ENCODE measurements at regions not wholly inside any gene's neighbourhood (a gene's known extent, or its start where the extent isn't known, plus 50 kb on each side); places are given as distances from the start of the nearest gene placed in this dataset.

DNA sequence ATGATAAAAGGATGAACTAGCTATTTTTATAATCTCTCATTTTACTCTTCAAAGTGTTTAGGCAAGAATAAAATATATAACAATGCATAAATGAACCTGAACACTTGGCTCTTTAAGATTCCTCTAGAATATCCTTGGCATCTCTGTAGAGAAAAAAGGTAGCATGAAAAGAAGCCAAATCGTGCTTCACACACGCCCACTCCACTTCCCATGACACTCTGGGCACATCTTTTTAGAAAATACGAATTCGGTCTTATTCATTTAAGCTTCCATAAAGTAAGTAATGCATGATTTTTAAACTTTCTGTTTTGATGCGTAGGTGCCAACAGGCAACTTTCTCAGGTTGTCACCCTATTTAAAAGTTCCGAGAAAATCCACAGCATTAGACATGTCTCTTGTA lies 73.6 kb upstream of the SORBS2 start:
- Mint-ChIP-seq H3K9me3 (peaks cover 13% of the 10 kb centered on the region), H3K36me3 (ENCODE audit: low read depth) (peaks cover 3% of the 10 kb centered on the region), H3K4me3 (no peak overlapping the region), H3K27ac (ENCODE audit: unreplicated experiment) (no peak overlapping the region), H3K27me3 (ENCODE audit: low read depth) (no peaks in the 10 kb centered on the region), H3K4me1 (no peaks in the 10 kb centered on the region)
- DNase-seq (ENCODE audit: low read depth, low spot score): no peak
- TF ChIP-seq, protein P1, sequence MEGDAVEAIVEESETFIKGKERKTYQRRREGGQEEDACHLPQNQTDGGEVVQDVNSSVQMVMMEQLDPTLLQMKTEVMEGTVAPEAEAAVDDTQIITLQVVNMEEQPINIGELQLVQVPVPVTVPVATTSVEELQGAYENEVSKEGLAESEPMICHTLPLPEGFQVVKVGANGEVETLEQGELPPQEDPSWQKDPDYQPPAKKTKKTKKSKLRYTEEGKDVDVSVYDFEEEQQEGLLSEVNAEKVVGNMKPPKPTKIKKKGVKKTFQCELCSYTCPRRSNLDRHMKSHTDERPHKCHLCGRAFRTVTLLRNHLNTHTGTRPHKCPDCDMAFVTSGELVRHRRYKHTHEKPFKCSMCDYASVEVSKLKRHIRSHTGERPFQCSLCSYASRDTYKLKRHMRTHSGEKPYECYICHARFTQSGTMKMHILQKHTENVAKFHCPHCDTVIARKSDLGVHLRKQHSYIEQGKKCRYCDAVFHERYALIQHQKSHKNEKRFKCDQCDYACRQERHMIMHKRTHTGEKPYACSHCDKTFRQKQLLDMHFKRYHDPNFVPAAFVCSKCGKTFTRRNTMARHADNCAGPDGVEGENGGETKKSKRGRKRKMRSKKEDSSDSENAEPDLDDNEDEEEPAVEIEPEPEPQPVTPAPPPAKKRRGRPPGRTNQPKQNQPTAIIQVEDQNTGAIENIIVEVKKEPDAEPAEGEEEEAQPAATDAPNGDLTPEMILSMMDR (conservative IDR thresholded peaks at IDR 0.05): no peak

DNA sequence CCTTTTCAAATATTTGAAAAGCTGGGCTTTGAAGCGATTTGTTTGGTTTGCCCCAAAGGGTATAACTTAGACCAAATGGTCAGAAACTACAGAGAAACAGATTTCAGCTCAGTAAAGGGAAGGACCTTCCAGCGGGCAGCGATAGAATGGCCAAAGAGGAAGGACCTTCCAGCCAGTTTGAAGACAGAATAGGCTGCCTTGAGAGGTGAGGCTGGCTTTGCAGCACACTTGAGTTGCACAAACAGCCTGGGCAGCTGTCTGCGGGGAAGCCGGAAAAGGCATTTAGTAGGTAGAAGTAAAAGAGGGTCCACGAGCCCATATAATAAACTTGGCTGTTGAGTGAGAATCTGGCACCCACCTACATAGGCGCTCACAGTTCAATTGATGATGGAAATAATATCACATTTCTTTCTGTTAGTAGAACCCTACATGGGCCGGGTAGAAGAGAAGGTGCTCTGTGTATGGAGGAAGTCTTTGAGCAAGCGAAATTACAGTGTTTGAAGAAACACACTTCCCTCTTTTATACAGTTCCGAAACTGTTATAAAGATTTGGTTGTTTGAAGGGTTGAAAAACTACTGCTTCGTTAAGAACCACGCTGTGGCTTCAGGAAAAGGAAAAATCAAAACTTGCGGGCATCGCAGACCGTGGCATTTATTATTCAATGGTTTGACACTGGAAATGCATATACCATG lies 75.0 kb upstream of the SORBS2 start:
- Mint-ChIP-seq H3K27me3 (ENCODE audit: low read depth) (no peaks in the 10 kb centered on the region), H3K36me3 (ENCODE audit: low read depth) (no peaks in the 10 kb centered on the region), H3K9me3 (peaks cover 13% of the 10 kb centered on the region), H3K4me1 (no peaks in the 10 kb centered on the region), H3K27ac (ENCODE audit: unreplicated experiment) (no peak overlapping the region), H3K4me3 (no peak overlapping the region)
- no peak for DNase-seq (ENCODE audit: low read depth, low spot score)
- TF ChIP-seq, protein P1 (conservative IDR thresholded peaks at IDR 0.05): no peak

DNA sequence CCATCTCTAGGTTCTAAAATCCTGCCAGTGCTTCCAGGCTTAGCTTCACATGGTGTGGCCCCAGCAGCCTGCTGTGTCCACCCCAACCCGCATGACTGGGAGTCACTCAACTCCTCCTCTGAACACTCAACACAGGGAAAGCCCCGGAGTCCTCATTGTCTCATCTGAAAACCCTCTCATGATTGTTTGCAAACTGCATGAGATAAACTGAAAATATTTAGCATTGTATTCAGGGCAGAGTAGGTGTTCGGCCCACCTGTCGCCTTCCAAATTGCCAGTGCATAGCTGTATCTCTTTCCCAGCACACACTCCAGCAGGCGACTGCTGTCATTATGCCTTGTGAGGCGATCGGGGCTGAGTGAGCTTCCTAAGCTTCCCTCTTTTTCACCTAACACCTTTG lies 76.7 kb upstream of the SORBS2 start:
- Mint-ChIP-seq H3K9me3 (peaks cover 16% of the 10 kb centered on the region), H3K4me1 (no peaks in the 10 kb centered on the region), H3K36me3 (ENCODE audit: low read depth) (no peaks in the 10 kb centered on the region), H3K27me3 (ENCODE audit: low read depth) (no peaks in the 10 kb centered on the region), H3K4me3 (no peak overlapping the region), H3K27ac (ENCODE audit: unreplicated experiment) (peak overlapping the region; percentile 73)
- TF ChIP-seq, protein P1 (conservative IDR thresholded peaks at IDR 0.05): no peak
- DNase-seq (ENCODE audit: low read depth, low spot score): no peak

DNA sequence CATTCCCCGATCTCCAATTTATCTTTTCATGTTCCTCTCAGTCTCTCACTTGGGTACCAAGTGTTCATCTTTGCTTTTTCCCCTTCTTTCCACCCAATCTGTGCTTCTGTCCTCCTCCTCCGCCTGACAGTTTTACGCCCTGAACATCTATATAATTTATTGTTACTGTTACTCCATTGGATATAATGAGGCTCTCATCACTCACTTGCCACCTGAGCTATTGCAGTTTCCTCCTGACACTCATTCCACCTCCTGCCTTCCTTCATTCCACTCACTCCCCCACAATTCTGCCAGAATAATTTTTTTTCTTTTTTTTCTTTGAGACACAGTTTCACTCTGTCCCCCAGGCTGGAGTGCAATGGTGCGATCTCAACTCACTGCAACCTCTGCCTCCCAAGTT lies 77.6 kb upstream of the SORBS2 start:
- Mint-ChIP-seq H3K27ac (ENCODE audit: unreplicated experiment) (no peak overlapping the region), H3K4me1 (no peaks in the 10 kb centered on the region)

DNA sequence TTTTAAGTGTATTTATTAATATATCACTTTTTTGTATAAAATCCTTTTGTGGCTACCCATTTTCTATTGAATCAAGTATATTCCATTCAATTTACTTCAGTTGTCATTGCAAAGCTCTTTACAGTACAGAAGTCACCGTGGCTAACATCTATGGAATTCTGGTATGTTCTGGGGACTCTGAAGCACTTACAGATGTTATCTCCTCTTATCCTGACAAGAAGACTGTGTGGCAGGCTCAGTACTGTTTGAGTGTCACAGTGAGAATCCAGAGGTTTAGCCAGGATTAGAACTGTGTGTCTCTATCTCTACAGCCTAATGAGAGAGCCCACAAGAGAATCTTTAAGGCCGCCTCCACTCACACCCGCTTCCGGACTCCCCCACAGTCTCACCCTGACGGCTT lies 78.2 kb upstream of the SORBS2 start:
- Mint-ChIP-seq H3K9me3 (peaks cover 16% of the 10 kb centered on the region), H3K27me3 (ENCODE audit: low read depth) (no peaks in the 10 kb centered on the region), H3K4me3 (no peak overlapping the region), H3K4me1 (no peaks in the 10 kb centered on the region), H3K27ac (ENCODE audit: unreplicated experiment) (no peak overlapping the region), H3K36me3 (ENCODE audit: low read depth) (no peaks in the 10 kb centered on the region)
- TF ChIP-seq, protein P1 (conservative IDR thresholded peaks at IDR 0.05): no peak
- no peak for DNase-seq (ENCODE audit: low read depth, low spot score)

More for the DNA sequence above, 77.6 kb upstream of the SORBS2 start:
- TF ChIP-seq, protein P1 (conservative IDR thresholded peaks at IDR 0.05): no peak
- DNase-seq (ENCODE audit: low read depth, low spot score): no peak
- Mint-ChIP-seq H3K27me3 (ENCODE audit: low read depth) (no peaks in the 10 kb centered on the region), H3K9me3 (peaks cover 16% of the 10 kb centered on the region), H3K36me3 (ENCODE audit: low read depth) (no peaks in the 10 kb centered on the region), H3K4me3 (no peak overlapping the region)

All from neural crest cell (in vitro differentiated cells).